Stimulated activated CD8-positive, alpha-beta memory T cell treated with anti-CD3 and anti-CD28 coated beads, Interleukin-4, amount 100 ng/mL, for 1 hour (primary cell): ENCODE measurements at regions not wholly inside any gene's neighbourhood (a gene's known extent, or its start where the extent isn't known, plus 50 kb on each side); places are given as distances from the start of the nearest gene placed in this dataset.

Experiments
- DNase-seq, 2 donors: peaks; one replicate each; pipeline ENCODE4 v3.0.0-alpha.2; 2020; ENCODE audit warnings: low read depth in 2 of 2, low spot score in 1 of 2

- DNase-seq, result no peak
Observed at GRCh38 chr13:105952233-105952972, 583.1 kb downstream of the EFNB2 start.

- DNase-seq, result no peak
Observed at GRCh38 chr13:105948143-105948542, 587.3 kb downstream of the EFNB2 start.

GRCh38 chr13:105940882-105941281, 594.6 kb downstream of the EFNB2 start:
- no peak for DNase-seq

GRCh38 chr13:105937451-105937850, 598.0 kb downstream of the EFNB2 start:
- DNase-seq, result no peak

GRCh38 chr13:105936816-105937215, 598.6 kb downstream of the EFNB2 start:
- no peak for DNase-seq

GRCh38 chr13:105929505-105929904, 606.0 kb downstream of the EFNB2 start:
- no peak for DNase-seq

GRCh38 chr13:105928901-105929300, 606.6 kb downstream of the EFNB2 start:
- no peak for DNase-seq

- DNase-seq, result no peak
Observed at GRCh38 chr13:105928048-105928447, 607.4 kb downstream of the EFNB2 start.

- no peak for DNase-seq
Observed at GRCh38 chr13:105925496-105925895, 610.0 kb downstream of the EFNB2 start.

GRCh38 chr13:105921711-105922110, 613.8 kb downstream of the EFNB2 start:
- no peak for DNase-seq

GRCh38 chr13:105920370-105920769, 615.1 kb downstream of the EFNB2 start:
- no peak for DNase-seq

- DNase-seq, result no peak
Observed at GRCh38 chr13:105918842-105919741, 616.4 kb downstream of the EFNB2 start.

- no peak for DNase-seq
Observed at GRCh38 chr13:105915146-105915850, 620.2 kb downstream of the EFNB2 start.

- no peak for DNase-seq
Observed at GRCh38 chr13:105914291-105915036, 621.0 kb downstream of the EFNB2 start.

- DNase-seq, result no peak
Observed at GRCh38 chr13:105908586-105908985, 626.9 kb downstream of the EFNB2 start.

- DNase-seq, result no peak
Observed at GRCh38 chr13:105907319-105908019, 628.0 kb downstream of the EFNB2 start.

- DNase-seq, result no peak
Observed at GRCh38 chr13:105906746-105907145, 628.7 kb downstream of the EFNB2 start.

GRCh38 chr13:105904034-105904742, 631.3 kb downstream of the EFNB2 start:
- no peak for DNase-seq

GRCh38 chr13:105902396-105902795, 633.1 kb downstream of the EFNB2 start:
- no peak for DNase-seq

- no peak for DNase-seq
Observed at GRCh38 chr13:105897575-105897974, 637.9 kb downstream of the EFNB2 start.
